Activated naive CD8-positive, alpha-beta T cell treated with anti-CD3 and anti-CD28 coated beads, Interleukin-2, amount 50 U/mL, for 24 hours (primary cell): ENCODE measurements at regions not wholly inside any gene's neighbourhood (a gene's known extent, or its start where the extent isn't known, plus 50 kb on each side); places are given as distances from the start of the nearest gene placed in this dataset.
A peak's percentile ranks its signal among the peaks of the same experiment; 100 is the strongest.

ENCODE experiments used
- ATAC-seq: fragments of 150-1000 bp; cut with Tn5 transposase; one replicate; pipeline ENCODE4 v1.10.0; 2021
- DNase-seq: peaks from one replicate; pipeline ENCODE4 v3.0.0; 2021
- H3K27ac Mint-ChIP-seq: one replicate; pipeline ENCODE4 v1.8.0; 2021; ENCODE audit warnings: mild to moderate bottlenecking, mixed read lengths
- H3K27me3 Mint-ChIP-seq: one replicate; pipeline ENCODE4 v1.8.0; 2021; ENCODE audit warnings: mixed read lengths
- H3K36me3 Mint-ChIP-seq: one replicate; pipeline ENCODE4 v1.8.0; 2021; ENCODE audit warnings: low read depth, mixed read lengths
- H3K4me1 Mint-ChIP-seq: one replicate; pipeline ENCODE4 v1.8.0; 2021; ENCODE audit warnings: mixed read lengths
- H3K4me3 Mint-ChIP-seq: one replicate; pipeline ENCODE4 v1.8.0; 2021; ENCODE audit warnings: mild to moderate bottlenecking, moderate library complexity, mixed read lengths
- H3K9me3 Mint-ChIP-seq: one replicate; pipeline ENCODE4 v1.8.0; 2021; ENCODE audit warnings: mixed read lengths

DNA sequence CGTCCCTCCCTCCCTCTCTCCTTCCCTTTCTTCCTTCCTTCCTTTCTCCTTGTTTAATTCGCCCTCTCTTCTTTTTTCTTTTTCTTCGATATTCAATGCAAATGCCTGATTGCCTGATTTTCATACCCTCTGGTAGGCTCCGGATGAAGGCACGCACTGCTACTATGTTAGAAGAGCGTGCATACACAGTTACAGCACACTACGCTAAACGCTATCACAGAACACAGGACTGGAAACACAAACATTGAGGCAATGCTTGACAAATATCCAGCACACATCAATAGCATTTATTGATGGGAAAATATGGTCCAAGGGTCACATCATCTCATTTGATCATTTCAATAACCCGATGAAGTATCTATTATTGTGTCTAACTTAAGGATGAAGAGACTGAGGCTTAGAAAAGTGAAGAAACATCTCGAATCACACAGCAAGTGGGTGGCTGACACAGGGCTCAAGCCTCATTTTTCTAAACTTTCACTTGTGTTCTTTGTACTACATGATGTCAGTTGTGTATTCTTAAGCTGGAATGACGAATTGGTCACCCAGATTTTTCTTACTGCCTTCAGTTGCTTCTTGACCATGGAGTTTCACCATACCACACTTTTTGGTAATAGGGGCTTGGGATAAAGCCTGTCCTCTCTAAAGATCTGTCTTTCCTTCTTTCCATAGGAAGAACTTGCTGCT is 101.8 kb downstream of the TRIB2 start:
- Mint-ChIP-seq H3K4me3 (no peak overlapping the region), H3K27me3 (peaks cover 6% of the 10 kb centered on the region), H3K27ac (peak overlapping the region; percentile 13), H3K36me3 (no peaks in the 10 kb centered on the region), H3K4me1 (peaks cover 38% of the 10 kb centered on the region), H3K9me3 (no peaks in the 10 kb centered on the region)
- no peak for ATAC-seq
- no peak for DNase-seq

DNA sequence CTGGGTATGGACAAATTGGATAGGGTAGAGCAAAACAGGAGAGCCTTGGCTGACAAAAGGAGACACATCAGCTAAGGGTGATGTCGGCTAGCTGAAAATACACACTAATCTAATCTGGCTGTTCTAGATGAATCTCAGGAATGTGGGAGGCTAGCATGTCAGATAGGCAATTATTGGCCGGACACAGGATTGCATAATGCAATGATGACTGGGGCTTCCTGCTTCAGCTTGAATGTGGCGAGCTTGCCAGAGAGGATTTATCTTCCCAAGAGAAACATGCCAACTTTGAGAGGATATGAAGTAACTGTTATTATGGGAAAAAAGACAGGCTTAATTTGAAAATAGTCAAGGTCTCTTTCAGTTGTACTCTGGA is 102.4 kb downstream of the TRIB2 start:
- Mint-ChIP-seq H3K4me1 (peaks cover 38% of the 10 kb centered on the region), H3K27ac (no peak overlapping the region), H3K36me3 (no peaks in the 10 kb centered on the region), H3K27me3 (peaks cover 10% of the 10 kb centered on the region), H3K9me3 (no peaks in the 10 kb centered on the region), H3K4me3 (no peak overlapping the region)
- DNase-seq = no peak
- ATAC-seq = no peak

- no peak overlapping the region for H3K4me3 Mint-ChIP-seq
- H3K36me3 Mint-ChIP-seq = no peaks in the 10 kb centered on the region
- peaks cover 13% of the 10 kb centered on the region for H3K27me3 Mint-ChIP-seq
- DNase-seq (no peak), ATAC-seq (no peak)
- H3K4me1 Mint-ChIP-seq = peaks cover 38% of the 10 kb centered on the region
- H3K27ac Mint-ChIP-seq = no peak overlapping the region
- H3K9me3 Mint-ChIP-seq = no peaks in the 10 kb centered on the region
Measured at GRCh38 chr2:12819721-12820120, 103.0 kb downstream of the TRIB2 start.

- H3K27ac Mint-ChIP-seq = no peak overlapping the region
- no peak overlapping the region for H3K4me3 Mint-ChIP-seq
- peaks cover 13% of the 10 kb centered on the region for H3K27me3 Mint-ChIP-seq
- DNase-seq (no peak), ATAC-seq (peak; percentile 50)
- H3K36me3 Mint-ChIP-seq = no peaks in the 10 kb centered on the region
- peaks cover 29% of the 10 kb centered on the region for H3K4me1 Mint-ChIP-seq
- no peaks in the 10 kb centered on the region for H3K9me3 Mint-ChIP-seq
Measured at GRCh38 chr2:12821656-12822055, 104.9 kb downstream of the TRIB2 start.

GRCh38 chr2:12824351-12824777 is 107.6 kb downstream of the TRIB2 start:
- peaks cover 12% of the 10 kb centered on the region for H3K27me3 Mint-ChIP-seq
- DNase-seq = no peak
- no peaks in the 10 kb centered on the region for H3K9me3 Mint-ChIP-seq
- ATAC-seq = no peak
- no peaks in the 10 kb centered on the region for H3K36me3 Mint-ChIP-seq
- no peak overlapping the region for H3K4me3 Mint-ChIP-seq
- no peak overlapping the region for H3K27ac Mint-ChIP-seq
- peaks cover 5% of the 10 kb centered on the region for H3K4me1 Mint-ChIP-seq

- ATAC-seq (no peak), DNase-seq (no peak)
- Mint-ChIP-seq H3K4me1 (no peaks in the 10 kb centered on the region), H3K9me3 (no peaks in the 10 kb centered on the region), H3K4me3 (no peak overlapping the region), H3K27me3 (peaks cover 11% of the 10 kb centered on the region), H3K36me3 (no peaks in the 10 kb centered on the region), H3K27ac (no peak overlapping the region)
Measured at GRCh38 chr2:12824778-12825379, 108.1 kb downstream of the TRIB2 start.

DNA sequence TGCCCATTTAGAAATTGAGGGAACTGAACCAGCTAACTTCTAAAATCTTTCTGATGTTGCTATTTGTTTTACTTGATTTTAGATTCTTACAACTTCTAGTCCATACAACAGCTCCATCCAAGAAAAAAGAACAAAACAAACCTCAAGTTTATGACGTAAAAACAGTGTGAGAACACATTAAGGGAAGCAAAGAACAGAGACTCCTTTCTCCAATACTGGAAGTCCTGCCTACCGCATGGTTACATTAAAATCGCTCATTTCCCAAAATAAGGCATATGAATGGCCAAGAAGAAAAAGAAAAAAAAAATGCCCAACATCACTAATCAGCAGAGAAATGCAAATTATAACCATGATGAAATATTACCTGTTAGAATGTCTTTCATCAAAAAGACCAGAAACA is 110.0 kb downstream of the TRIB2 start:
- Mint-ChIP-seq H3K27me3 (peaks cover 8% of the 10 kb centered on the region), H3K27ac (no peak overlapping the region), H3K36me3 (no peaks in the 10 kb centered on the region), H3K4me1 (no peaks in the 10 kb centered on the region), H3K9me3 (no peaks in the 10 kb centered on the region), H3K4me3 (no peak overlapping the region)
- ATAC-seq = no peak
- DNase-seq = no peak

DNA sequence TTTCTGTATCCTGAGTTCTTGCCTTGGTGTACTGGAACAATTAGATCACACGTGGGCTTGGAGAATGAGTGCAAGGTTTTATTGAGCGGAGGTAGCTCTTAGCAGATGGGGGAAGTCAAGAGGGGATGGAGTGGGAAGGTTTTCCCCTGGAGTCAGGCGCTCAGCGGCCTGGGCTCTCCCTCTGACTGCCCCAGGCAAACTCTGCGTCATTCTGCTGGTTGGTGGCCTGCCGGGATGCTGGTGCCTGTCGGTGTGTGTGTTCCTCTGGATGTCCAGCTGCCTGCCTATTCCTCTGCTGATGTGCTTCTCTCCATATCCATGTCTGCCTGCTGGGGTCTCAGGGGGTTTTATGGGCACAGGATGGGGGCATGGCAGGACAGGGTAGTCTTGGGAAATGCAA is 111.0 kb downstream of the TRIB2 start:
- peaks cover 13% of the 10 kb centered on the region for H3K27me3 Mint-ChIP-seq
- H3K4me1 Mint-ChIP-seq = no peaks in the 10 kb centered on the region
- H3K36me3 Mint-ChIP-seq = no peaks in the 10 kb centered on the region
- no peaks in the 10 kb centered on the region for H3K9me3 Mint-ChIP-seq
- H3K27ac Mint-ChIP-seq = no peak overlapping the region
- no peak for ATAC-seq
- DNase-seq = no peak
- no peak overlapping the region for H3K4me3 Mint-ChIP-seq

DNA sequence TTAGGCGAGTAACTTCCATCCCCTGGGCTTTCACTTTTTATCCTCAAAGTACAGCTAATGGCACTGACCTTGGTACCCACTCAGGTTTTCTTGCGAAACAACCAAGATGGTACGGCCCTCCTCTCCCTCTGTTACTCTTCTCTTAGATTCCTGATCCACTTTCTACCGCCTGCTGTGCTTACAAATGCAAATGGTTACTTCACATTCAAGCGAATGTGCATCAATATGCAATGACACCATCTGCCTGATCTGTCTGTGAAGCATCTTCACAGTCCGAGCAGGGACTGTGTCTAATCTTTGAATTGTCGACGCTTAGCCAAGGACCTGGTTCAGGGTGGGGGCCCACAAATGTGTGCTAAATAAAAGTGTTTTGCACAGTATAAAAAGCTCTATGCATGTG is 112.2 kb downstream of the TRIB2 start:
- Mint-ChIP-seq H3K27me3 (peaks cover 11% of the 10 kb centered on the region), H3K36me3 (no peaks in the 10 kb centered on the region), H3K9me3 (no peaks in the 10 kb centered on the region), H3K4me1 (no peaks in the 10 kb centered on the region), H3K27ac (no peak overlapping the region), H3K4me3 (no peak overlapping the region)
- ATAC-seq = no peak
- no peak for DNase-seq

DNA sequence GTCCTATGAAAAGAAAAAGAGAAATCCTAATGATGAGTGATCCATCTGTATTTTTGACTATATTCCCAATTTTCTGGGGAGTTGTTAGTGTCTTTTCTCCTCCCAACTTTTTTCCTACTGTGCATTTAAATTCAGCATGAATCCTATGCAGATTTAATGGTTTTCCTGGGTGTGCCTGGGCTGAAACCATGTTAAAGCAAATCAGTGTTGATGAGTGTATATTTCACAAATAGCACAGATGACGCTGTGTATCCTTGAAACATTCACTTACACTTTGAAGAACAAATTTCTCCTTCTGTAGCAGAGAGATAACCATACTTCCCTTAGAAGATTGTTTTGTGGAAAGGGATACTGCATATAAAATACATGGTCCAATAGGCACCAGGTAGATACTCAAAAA is 114.3 kb downstream of the TRIB2 start:
- Mint-ChIP-seq H3K27me3 (peaks cover 9% of the 10 kb centered on the region), H3K36me3 (no peaks in the 10 kb centered on the region), H3K4me1 (no peaks in the 10 kb centered on the region), H3K4me3 (no peak overlapping the region), H3K9me3 (no peaks in the 10 kb centered on the region), H3K27ac (no peak overlapping the region)
- DNase-seq = no peak
- no peak for ATAC-seq

- peaks cover 11% of the 10 kb centered on the region for H3K27me3 Mint-ChIP-seq
- no peak for ATAC-seq
- no peaks in the 10 kb centered on the region for H3K36me3 Mint-ChIP-seq
- no peaks in the 10 kb centered on the region for H3K4me1 Mint-ChIP-seq
- H3K27ac Mint-ChIP-seq = no peak overlapping the region
- DNase-seq = no peak
- H3K4me3 Mint-ChIP-seq = no peak overlapping the region
- no peaks in the 10 kb centered on the region for H3K9me3 Mint-ChIP-seq
Measured at GRCh38 chr2:12834239-12834638, 117.5 kb downstream of the TRIB2 start.

DNA sequence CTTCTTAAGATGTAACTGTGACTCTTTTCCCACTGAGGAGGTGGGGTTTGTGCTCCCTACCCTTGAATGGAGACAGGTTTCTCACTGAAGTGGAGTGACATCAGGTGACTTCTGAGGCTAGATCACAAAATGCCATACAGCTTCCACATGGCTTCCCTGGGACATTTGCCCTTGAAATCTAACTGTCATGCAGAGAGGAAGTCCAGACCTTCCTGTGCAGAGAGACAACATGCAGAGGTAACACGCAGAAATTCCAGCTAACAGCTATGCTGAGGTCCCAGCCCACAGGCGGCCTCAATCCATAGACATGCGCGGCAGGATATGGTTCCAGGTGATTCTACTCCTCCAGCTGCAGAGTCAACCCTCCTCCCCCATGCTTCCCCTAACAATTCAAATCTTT is 119.0 kb downstream of the TRIB2 start:
- Mint-ChIP-seq H3K4me1 (no peaks in the 10 kb centered on the region), H3K9me3 (no peaks in the 10 kb centered on the region), H3K27ac (no peak overlapping the region)

DNA sequence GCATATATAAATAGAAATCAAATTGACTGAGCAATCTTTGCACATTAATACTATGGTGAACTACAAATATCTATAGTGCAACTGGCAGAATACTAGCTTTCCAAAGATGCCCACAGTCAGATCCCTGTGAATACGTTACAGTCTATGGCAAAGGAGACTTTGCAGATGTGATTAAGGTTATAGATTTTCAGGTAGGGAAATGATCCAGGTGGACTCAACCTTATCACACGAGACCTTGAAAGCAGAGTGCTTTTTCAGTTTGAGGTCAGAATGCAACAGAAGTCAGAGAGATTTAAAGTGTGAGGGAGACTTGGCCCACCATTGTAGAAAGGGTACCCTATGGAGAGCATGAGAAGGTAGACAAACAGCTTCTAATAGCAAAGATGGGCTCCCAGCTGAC is 122.6 kb downstream of the TRIB2 start:
- DNase-seq (no peak), ATAC-seq (no peak)
- Mint-ChIP-seq H3K36me3 (no peaks in the 10 kb centered on the region), H3K9me3 (no peaks in the 10 kb centered on the region), H3K4me3 (no peak overlapping the region), H3K4me1 (no peaks in the 10 kb centered on the region), H3K27me3 (peaks cover 28% of the 10 kb centered on the region), H3K27ac (no peak overlapping the region)

More for the DNA sequence above, 119.0 kb downstream of the TRIB2 start:
- no peaks in the 10 kb centered on the region for H3K36me3 Mint-ChIP-seq
- ATAC-seq (no peak), DNase-seq (no peak)
- H3K4me3 Mint-ChIP-seq = no peak overlapping the region
- peaks cover 20% of the 10 kb centered on the region for H3K27me3 Mint-ChIP-seq

GRCh38 chr2:12841021-12841420 is 124.3 kb downstream of the TRIB2 start:
- no peak overlapping the region for H3K4me3 Mint-ChIP-seq
- H3K27ac Mint-ChIP-seq = no peak overlapping the region
- DNase-seq = no peak
- H3K27me3 Mint-ChIP-seq = peaks cover 25% of the 10 kb centered on the region
- no peak for ATAC-seq
- H3K4me1 Mint-ChIP-seq = no peaks in the 10 kb centered on the region
- H3K36me3 Mint-ChIP-seq = no peaks in the 10 kb centered on the region
- no peaks in the 10 kb centered on the region for H3K9me3 Mint-ChIP-seq

GRCh38 chr2:12842917-12843316 is 126.2 kb downstream of the TRIB2 start:
- Mint-ChIP-seq H3K4me1 (no peaks in the 10 kb centered on the region), H3K36me3 (no peaks in the 10 kb centered on the region), H3K27me3 (peaks cover 23% of the 10 kb centered on the region), H3K4me3 (no peak overlapping the region), H3K9me3 (no peaks in the 10 kb centered on the region), H3K27ac (no peak overlapping the region)
- ATAC-seq = no peak
- no peak for DNase-seq

DNA sequence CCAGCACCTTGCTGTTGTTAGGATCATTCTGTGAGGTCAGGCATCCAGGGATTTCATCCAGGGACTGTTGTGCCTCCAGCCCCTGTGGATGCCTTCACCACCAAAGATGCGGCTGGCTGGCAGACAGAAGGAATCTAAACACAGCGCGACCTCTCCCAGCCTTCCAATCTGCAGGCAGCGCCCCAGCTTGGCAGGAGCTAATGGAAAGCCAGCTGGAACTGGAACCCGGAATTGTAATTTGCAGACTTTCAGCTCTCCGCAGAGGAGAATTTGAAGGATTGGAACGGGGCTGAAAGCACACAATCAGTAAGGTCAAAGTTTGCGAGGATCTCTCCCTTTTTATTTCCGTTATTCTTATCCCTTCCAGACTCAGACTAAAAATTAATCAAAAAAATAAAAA is 127.8 kb downstream of the TRIB2 start:
- Mint-ChIP-seq H3K4me1 (no peaks in the 10 kb centered on the region), H3K27me3 (peaks cover 31% of the 10 kb centered on the region), H3K27ac (no peak overlapping the region), H3K36me3 (no peaks in the 10 kb centered on the region), H3K9me3 (no peaks in the 10 kb centered on the region), H3K4me3 (no peak overlapping the region)
- ATAC-seq (no peak), DNase-seq (no peak)
